ENCODE measurements at regions not wholly inside any gene's neighbourhood (a gene's known extent, or its start where the extent isn't known, plus 50 kb on each side); places are given as distances from the start of the nearest gene placed in this dataset.
"Not testable (repeated sequence)": the region's sequence is repeated elsewhere in the genome, so short reads cannot be mapped to it uniquely, and the experiment has no call there.

DNA sequence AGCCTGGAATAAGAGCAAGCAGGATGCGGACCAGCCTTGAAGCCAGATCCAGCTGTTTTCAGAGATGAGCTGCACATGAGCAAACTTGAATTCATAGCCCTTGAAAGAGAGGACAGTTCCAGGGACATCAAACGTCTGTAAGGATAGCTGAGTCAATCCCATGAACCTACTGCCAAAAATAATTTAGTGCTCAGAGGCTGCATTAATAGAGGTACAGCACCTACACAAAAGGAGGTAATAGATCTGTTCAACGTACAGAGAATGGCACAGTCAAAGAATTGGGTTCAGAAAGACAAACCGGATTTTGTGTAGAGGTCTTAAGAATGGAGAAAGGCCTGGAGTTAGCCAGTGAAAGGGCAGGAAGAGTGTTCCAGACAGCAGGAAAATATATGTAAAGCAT lies 110.8 kb upstream of the ZC3H12A start:
- H3K27ac ChIP-seq (ENCODE audit: low read depth, low read length) = no peak overlapping the region
- H3K79me2 ChIP-seq (ENCODE audit: insufficient read depth, low read length) = no peaks in the 10 kb centered on the region
- H2AFZ ChIP-seq (ENCODE audit: low read depth, low read length, severe bottlenecking) = no peak overlapping the region
- TF ChIP-seq EZH2phosphoT487 (conservative IDR thresholded peaks at IDR 0.05; ENCODE audit: low read length) = no peak
- TF ChIP-seq, protein P1, sequence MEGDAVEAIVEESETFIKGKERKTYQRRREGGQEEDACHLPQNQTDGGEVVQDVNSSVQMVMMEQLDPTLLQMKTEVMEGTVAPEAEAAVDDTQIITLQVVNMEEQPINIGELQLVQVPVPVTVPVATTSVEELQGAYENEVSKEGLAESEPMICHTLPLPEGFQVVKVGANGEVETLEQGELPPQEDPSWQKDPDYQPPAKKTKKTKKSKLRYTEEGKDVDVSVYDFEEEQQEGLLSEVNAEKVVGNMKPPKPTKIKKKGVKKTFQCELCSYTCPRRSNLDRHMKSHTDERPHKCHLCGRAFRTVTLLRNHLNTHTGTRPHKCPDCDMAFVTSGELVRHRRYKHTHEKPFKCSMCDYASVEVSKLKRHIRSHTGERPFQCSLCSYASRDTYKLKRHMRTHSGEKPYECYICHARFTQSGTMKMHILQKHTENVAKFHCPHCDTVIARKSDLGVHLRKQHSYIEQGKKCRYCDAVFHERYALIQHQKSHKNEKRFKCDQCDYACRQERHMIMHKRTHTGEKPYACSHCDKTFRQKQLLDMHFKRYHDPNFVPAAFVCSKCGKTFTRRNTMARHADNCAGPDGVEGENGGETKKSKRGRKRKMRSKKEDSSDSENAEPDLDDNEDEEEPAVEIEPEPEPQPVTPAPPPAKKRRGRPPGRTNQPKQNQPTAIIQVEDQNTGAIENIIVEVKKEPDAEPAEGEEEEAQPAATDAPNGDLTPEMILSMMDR (IDR thresholded peaks at IDR 0.05; ENCODE audit: insufficient read depth, low read length, poor library complexity, severe bottlenecking) = no peak
- no peaks in the 10 kb centered on the region for H3K9me3 ChIP-seq (ENCODE audit: insufficient read depth, low read length)
- H4K20me1 ChIP-seq (ENCODE audit: low read depth, low read length) = no peaks in the 10 kb centered on the region
- no peak overlapping the region for H3K4me2 ChIP-seq (ENCODE audit: low read depth, low read length, poor library complexity, severe bottlenecking)
- H3K4me3 ChIP-seq (ENCODE audit: insufficient read depth, low read length, poor library complexity, severe bottlenecking) = no peak overlapping the region
- no peak overlapping the region for H3K9ac ChIP-seq (ENCODE audit: low read length)
- H3K9me2 ChIP-seq (replicated peaks; ENCODE audit: insufficient read depth, low read length) = no peaks in the 10 kb centered on the region
- no peaks in the 10 kb centered on the region for H3K27me3 ChIP-seq (ENCODE audit: low read length)
- no peaks in the 10 kb centered on the region for H3K36me3 ChIP-seq (ENCODE audit: low read length)
- H3F3A ChIP-seq (ENCODE audit: insufficient read depth) = no peaks in the 10 kb centered on the region

DNA sequence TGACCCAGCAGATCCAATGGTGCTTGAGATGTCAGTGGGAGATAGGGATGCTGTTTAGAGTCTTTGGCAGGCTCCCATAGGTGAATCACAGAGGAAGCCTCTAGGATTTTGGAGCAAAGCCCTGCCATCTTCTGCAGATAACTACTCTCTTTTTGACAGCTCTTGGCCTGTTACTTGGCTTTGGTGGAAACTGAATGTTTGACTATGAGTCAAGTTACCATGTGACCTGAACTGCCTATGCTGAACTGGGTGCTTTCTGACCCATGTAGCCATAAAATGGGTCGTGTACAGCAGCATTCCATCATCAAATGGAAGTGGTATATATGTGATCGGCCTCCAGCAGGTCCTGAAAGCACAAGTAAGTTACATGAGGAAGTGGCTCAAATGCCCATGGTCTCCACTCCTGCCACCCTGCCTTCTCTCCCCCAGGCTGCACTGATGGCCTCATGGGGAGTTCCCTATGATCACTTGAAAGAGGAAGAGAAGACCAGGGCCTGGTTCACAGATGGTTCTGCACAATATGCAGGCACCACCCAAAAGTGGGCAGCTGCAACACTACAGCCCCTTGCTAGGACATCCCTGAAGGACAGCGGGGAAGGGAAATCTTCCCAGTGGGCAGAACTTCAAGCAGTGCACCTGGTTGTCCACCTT lies 105.6 kb upstream of the ZC3H12A start:
- H4K20me1 ChIP-seq (ENCODE audit: low read depth, low read length); H3K4me3 ChIP-seq (ENCODE audit: insufficient read depth, low read length, poor library complexity, severe bottlenecking); H3K79me2 ChIP-seq (ENCODE audit: insufficient read depth, low read length); H3K27ac ChIP-seq (ENCODE audit: low read depth, low read length); H3F3A ChIP-seq (ENCODE audit: insufficient read depth); H3K9me3 ChIP-seq (ENCODE audit: insufficient read depth, low read length); H3K9me2 ChIP-seq (replicated peaks; ENCODE audit: insufficient read depth, low read length); H3K9ac ChIP-seq (ENCODE audit: low read length); H2AFZ ChIP-seq (ENCODE audit: low read depth, low read length, severe bottlenecking); H3K36me3 ChIP-seq (ENCODE audit: low read length); H3K4me2 ChIP-seq (ENCODE audit: low read depth, low read length, poor library complexity, severe bottlenecking); H3K27me3 ChIP-seq (ENCODE audit: low read length): not testable (repeated sequence)

DNA sequence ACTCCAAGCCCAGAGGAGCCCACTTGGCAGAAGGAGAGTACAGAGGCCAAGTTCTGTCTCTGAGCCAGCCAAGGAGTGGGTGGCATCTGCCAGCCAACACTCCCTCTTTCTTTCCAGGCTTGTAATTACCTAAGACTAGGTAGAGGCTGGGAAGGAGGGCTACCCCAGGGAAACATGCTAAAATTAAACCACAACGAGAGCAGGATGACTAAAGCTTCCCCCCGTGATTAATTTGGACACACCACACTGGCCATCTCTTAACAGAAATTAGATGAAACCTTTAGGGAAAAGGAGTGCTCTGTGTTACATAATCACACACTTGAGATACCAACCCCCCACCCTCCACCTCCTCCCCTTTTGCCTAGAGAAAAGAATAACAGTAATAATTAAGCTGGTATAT lies 102.1 kb upstream of the ZC3H12A start:
- Histone ChIP-seq H3K9me2 (replicated peaks; ENCODE audit: insufficient read depth, low read length) (no peaks in the 10 kb centered on the region), H3K36me3 (ENCODE audit: low read length) (no peaks in the 10 kb centered on the region), H3K4me2 (ENCODE audit: low read depth, low read length, poor library complexity, severe bottlenecking) (no peak overlapping the region), H3K27me3 (ENCODE audit: low read length) (no peaks in the 10 kb centered on the region), H3K9me3 (ENCODE audit: insufficient read depth, low read length) (no peaks in the 10 kb centered on the region), H3F3A (ENCODE audit: insufficient read depth) (no peaks in the 10 kb centered on the region), H4K20me1 (ENCODE audit: low read depth, low read length) (no peaks in the 10 kb centered on the region), H3K27ac (ENCODE audit: low read depth, low read length) (no peak overlapping the region), H3K9ac (ENCODE audit: low read length) (no peak overlapping the region), H3K79me2 (ENCODE audit: insufficient read depth, low read length) (no peaks in the 10 kb centered on the region), H3K4me3 (ENCODE audit: insufficient read depth, low read length, poor library complexity, severe bottlenecking) (no peak overlapping the region), H2AFZ (ENCODE audit: low read depth, low read length, severe bottlenecking) (no peak overlapping the region)
- TF ChIP-seq EZH2phosphoT487 (conservative IDR thresholded peaks at IDR 0.05; ENCODE audit: low read length) = no peak
- TF ChIP-seq, protein P1 (IDR thresholded peaks at IDR 0.05; ENCODE audit: insufficient read depth, low read length, poor library complexity, severe bottlenecking) = no peak

DNA sequence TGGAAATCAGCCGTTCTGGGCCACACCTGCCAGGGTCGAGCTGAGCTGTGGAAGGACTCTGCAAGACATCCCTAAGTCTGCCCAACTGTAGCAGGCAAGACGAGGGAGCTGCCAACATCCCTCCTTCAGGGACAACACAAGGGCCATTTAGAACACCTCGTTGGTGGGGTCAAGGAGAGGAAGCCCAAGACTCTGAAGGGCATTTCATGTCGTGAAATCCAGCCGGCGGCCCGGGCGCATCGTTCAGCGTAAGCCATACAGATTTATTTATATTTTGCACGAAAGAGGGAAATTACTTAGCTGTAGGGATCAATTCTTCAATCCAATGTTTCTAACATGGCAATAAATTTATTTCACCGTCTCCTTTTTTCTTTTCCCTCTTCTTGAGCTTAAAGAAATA lies 101.7 kb upstream of the ZC3H12A start:
- Histone ChIP-seq H3K27me3 (ENCODE audit: low read length) (no peaks in the 10 kb centered on the region), H3K27ac (ENCODE audit: low read depth, low read length) (no peak overlapping the region), H3K9me2 (replicated peaks; ENCODE audit: insufficient read depth, low read length) (no peaks in the 10 kb centered on the region), H3F3A (ENCODE audit: insufficient read depth) (no peaks in the 10 kb centered on the region), H3K9me3 (ENCODE audit: insufficient read depth, low read length) (no peaks in the 10 kb centered on the region), H3K9ac (ENCODE audit: low read length) (no peak overlapping the region), H2AFZ (ENCODE audit: low read depth, low read length, severe bottlenecking) (no peak overlapping the region), H3K79me2 (ENCODE audit: insufficient read depth, low read length) (no peaks in the 10 kb centered on the region), H4K20me1 (ENCODE audit: low read depth, low read length) (no peaks in the 10 kb centered on the region), H3K4me3 (ENCODE audit: insufficient read depth, low read length, poor library complexity, severe bottlenecking) (no peak overlapping the region), H3K4me2 (ENCODE audit: low read depth, low read length, poor library complexity, severe bottlenecking) (no peak overlapping the region), H3K36me3 (ENCODE audit: low read length) (no peaks in the 10 kb centered on the region)
- TF ChIP-seq EZH2phosphoT487 (conservative IDR thresholded peaks at IDR 0.05; ENCODE audit: low read length) = no peak
- TF ChIP-seq, protein P1 (IDR thresholded peaks at IDR 0.05; ENCODE audit: insufficient read depth, low read length, poor library complexity, severe bottlenecking) = no peak

Measured in SU-DHL-6 (cell line).